ENCODE measurements at regions not wholly inside any gene's neighbourhood (a gene's known extent, or its start where the extent isn't known, plus 50 kb on each side); places are given as distances from the start of the nearest gene placed in this dataset.

DNA sequence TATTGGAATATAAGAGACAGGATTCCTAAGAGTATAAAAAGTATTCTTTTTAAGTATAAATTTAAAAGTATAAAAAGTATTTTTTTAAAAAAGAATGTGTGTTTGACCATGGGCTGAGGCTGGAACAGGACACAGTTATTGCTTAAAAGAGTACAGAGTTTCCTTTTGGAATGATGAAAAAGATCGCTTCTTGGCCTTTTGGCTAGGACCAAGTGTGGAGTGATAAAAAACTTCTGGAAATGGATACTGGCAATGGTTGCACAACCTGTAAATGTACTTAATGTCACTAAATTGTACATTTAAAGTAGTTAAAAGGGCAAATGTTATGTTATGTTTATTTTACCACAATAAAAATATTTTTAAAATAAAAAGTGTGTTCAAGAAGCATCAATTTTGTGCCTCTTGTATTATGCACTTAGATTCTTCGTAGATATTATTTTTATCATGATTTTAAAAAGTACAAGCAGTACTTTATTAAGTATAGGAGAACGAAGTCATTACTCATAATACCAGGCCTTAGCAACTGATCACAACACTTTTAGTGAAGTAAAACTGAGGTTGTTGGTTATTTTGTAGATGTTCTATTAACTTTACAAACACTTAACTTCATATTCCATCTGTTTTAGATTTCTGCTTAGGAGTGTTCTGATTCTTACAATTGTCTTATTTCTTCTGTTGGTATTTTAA lies 389.1 kb upstream of the ZP4 start:
- TF ChIP-seq POLR2AphosphoS5 (IDR thresholded peaks at IDR 0.05; ENCODE audit: borderline replicate concordance, low read depth, low read length): no peak
- no peak for TF ChIP-seq EZH2 (IDR thresholded peaks at IDR 0.05)
- TF ChIP-seq FOXP2 (optimal IDR thresholded peaks at IDR 0.05; ENCODE audit: control extremely low read depth, extremely low read length, insufficient read depth): no peak

All from SK-N-MC (cell line).